Thyroid gland (tissue), 4 donors: ENCODE measurements at regions not wholly inside any gene's neighbourhood (a gene's known extent, or its start where the extent isn't known, plus 50 kb on each side); places are given as distances from the start of the nearest gene placed in this dataset.

ENCODE experiments used
- DNase-seq, 2 donors: peaks; one replicate each; pipeline ENCODE4 v3.0.0-alpha.2; 2019
- H3K27ac ChIP-seq, 3 donors: fragments of 200-600 bp; sonication (generic); 1 replicate in 2 of 3; 2 replicates in 1 of 3; pipeline ENCODE4 v1.5.1; 2016 to 2019; ENCODE audit warnings: mild to moderate bottlenecking in 1 of 3, moderate library complexity in 1 of 3
- H3K27me3 ChIP-seq: fragments of 200-600 bp; sonication (generic); one replicate; pipeline ENCODE4 v1.5.1; 2019
- H3K36me3 ChIP-seq, 2 donors: fragments of 200-600 bp; sonication (generic); one replicate each; pipeline ENCODE4 v1.5.1; 2016 to 2019
- H3K4me1 ChIP-seq, 2 donors: fragments of 200-600 bp; sonication (generic); one replicate each; pipeline ENCODE4 v1.5.1; 2017 to 2019
- H3K4me3 ChIP-seq, 3 donors: fragments of 200-600 bp; sonication (generic); replicated peaks in 1 of 3; 1 replicate in 2 of 3; 2 replicates in 1 of 3; pipeline ENCODE4 v1.5.1; 2016; ENCODE audit warnings: mild to moderate bottlenecking in 1 of 3
- H3K9me3 ChIP-seq: fragments of 200-600 bp; sonication (generic); one replicate; pipeline ENCODE4 v1.5.1; 2017
- POLR2A ChIP-seq, 2 donors: fragments of 450-650 bp; IDR thresholded peaks; one replicate each; pipeline ENCODE4 v1.6.1; 2017; ENCODE audit warnings: antibody characterized with exemption in 2 of 2, mild to moderate bottlenecking in 2 of 2, moderate library complexity in 1 of 2
- WGBS, 2 donors: methylation state at CpG; one replicate each; pipeline ENCODE4 v1.1.5; 2017; 5-methylcytosine and 5-hydroxymethylcytosine counted together
- intact Hi-C: fragments of 100-400 bp; cut with DNase I; formaldehyde crosslinking; loops from one replicate; pipeline ENCODE4 v1.15.1; 2023
- TF ChIP-seq, protein P1 (sequence below), 6 experiments: fragments of 200-600 bp in 3 of 6; fragments of 450-650 bp in 3 of 6; sonication (generic) in 3 of 6; IDR thresholded peaks; one replicate each; pipeline ENCODE4 v1.5.1; 2016 to 2019; ENCODE audit warnings: antibody characterized with exemption in 6 of 6, mild to moderate bottlenecking in 2 of 6, inconsistent platforms in 1 of 6, moderate library complexity in 1 of 6

DNA sequence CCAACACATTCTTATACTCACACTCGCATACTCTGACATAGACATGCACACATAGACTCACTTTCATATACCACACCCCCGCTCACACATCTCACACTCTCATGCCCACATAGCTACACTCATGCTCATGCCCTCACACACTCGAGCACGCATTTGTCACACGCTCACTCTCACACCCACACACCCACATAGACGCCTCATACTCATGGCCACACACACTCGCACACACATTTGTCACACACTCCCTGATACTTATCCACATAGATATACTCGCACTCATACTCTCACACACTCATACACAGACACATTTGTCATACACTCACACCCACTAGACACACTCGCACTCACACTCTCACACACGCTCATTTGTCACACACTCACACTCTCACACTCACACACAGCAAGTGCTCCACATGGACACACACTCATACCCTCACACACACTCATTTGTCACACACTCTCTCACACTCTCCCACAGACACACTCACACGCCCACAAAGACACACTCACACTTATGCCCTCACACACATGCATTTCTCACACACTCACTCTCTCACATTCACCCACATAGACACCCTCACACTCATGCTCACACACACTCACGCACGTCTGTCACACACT lies 50.9 kb downstream of the TNP1 start:
- no peaks in the 10 kb centered on the region for H3K36me3 ChIP-seq
- no peak for TF ChIP-seq POLR2A (IDR thresholded peaks at IDR 0.05)
- TF ChIP-seq, protein P1, sequence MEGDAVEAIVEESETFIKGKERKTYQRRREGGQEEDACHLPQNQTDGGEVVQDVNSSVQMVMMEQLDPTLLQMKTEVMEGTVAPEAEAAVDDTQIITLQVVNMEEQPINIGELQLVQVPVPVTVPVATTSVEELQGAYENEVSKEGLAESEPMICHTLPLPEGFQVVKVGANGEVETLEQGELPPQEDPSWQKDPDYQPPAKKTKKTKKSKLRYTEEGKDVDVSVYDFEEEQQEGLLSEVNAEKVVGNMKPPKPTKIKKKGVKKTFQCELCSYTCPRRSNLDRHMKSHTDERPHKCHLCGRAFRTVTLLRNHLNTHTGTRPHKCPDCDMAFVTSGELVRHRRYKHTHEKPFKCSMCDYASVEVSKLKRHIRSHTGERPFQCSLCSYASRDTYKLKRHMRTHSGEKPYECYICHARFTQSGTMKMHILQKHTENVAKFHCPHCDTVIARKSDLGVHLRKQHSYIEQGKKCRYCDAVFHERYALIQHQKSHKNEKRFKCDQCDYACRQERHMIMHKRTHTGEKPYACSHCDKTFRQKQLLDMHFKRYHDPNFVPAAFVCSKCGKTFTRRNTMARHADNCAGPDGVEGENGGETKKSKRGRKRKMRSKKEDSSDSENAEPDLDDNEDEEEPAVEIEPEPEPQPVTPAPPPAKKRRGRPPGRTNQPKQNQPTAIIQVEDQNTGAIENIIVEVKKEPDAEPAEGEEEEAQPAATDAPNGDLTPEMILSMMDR (IDR thresholded peaks at IDR 0.05) = no peak
- no peak for DNase-seq
- intact Hi-C loops = no loop called here
- peaks cover 7 to 10% of the 10 kb centered on the region in 2 donors for H3K4me1 ChIP-seq
- 92 to 93% methylated on average over 13 of the region's 13 CpGs for WGBS, 2 donors
- H3K4me3 ChIP-seq = no peak overlapping the region
- no peak overlapping the region for H3K27ac ChIP-seq
- no peaks in the 10 kb centered on the region for H3K9me3 ChIP-seq
- H3K27me3 ChIP-seq = no peaks in the 10 kb centered on the region

DNA sequence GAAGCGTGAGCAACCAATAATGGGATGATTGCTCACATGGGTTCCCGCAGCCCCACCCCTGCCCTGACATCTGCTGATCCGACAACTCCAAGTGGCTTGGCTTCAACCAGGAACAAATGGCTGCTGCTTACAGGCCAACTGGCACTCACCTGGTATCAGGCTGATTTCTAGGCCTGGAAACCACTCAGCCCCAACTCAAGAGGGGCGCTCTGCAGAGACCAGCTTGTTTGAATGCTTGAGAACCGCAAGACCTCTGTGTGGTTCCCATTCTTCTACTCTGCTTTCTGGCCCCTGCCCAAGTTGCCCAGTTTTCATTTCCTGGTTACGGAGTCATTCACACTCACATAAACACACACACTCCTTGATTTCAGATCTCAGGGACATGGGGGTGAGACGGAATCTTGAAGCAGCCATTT lies 52.0 kb downstream of the TNP1 start:
- Histone ChIP-seq H3K27ac (peak overlapping the region in 2 of 3 donors; percentile 18 to 26), H3K9me3 (no peaks in the 10 kb centered on the region), H3K4me1 (peaks cover 7 to 10% of the 10 kb centered on the region in 2 donors), H3K36me3 (no peaks in the 10 kb centered on the region), H3K27me3 (no peaks in the 10 kb centered on the region), H3K4me3 (no peak overlapping the region)
- 35 to 40% methylated on average over 7 of the region's 7 CpGs for WGBS, 2 donors
- intact Hi-C loops = no loop called here
- TF ChIP-seq POLR2A (IDR thresholded peaks at IDR 0.05) = no peak
- TF ChIP-seq, protein P1 (IDR thresholded peaks at IDR 0.05) = no peak
- peak; percentile 81 to 82 for DNase-seq

DNA sequence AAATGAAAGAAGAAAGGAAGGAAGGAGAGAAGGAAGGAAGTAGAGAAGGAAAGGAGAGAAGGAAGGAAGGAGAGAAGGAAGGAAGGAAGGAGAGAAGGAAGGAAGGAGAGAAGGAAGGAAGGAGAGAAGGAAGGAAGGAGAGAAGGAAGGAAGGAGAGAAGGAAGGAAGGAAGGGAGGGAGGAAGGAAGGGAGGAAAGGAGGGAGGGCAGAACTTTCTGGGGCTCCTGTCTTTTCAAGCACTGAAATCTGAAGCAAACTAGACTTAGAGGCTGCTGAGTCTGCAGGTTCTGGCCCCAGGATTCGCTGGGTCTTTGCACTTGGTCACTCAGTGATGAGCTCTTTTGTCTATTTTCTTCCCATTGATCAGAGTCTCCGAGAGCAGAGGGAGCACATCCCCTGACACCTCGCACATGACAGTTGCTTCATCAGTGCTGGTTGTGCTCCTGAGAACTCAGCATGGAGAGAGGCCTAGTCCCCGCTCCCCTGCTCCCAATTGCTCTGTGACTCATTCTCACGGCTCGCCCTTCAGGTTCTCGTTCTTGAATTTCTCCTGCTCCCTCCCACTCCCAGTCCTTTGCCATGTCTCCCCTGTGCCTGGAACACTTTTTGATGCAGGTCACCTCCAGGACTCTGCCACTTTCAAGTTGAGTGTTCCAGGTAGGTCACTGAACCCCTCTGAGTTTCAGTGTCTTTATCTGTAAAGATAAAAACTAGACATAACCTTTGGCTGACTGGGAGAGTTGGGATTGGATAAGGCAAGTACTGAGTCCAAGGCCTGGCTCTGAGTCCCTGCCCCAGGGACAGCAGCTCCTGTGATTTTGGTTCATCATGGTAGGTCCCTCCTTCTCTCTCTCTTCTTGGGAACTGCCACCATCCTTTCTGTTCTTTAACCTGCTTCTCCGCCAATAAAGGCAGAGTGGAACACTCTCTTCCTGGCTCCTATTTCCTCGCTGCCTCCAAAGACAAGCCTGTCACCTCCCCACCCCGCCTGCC lies 55.2 kb downstream of the TNP1 start:
- peaks cover 7 to 10% of the 10 kb centered on the region in 2 donors for H3K4me1 ChIP-seq
- H3K9me3 ChIP-seq = no peaks in the 10 kb centered on the region
- DNase-seq = no peak
- no peak overlapping the region for H3K4me3 ChIP-seq
- no peaks in the 10 kb centered on the region for H3K36me3 ChIP-seq
- no peak overlapping the region for H3K27ac ChIP-seq
- WGBS, 2 donors = 83 to 87% methylated on average over 10 of the region's 10 CpGs
- no peaks in the 10 kb centered on the region for H3K27me3 ChIP-seq
- intact Hi-C loops = no loop called here
- TF ChIP-seq, protein P1 (IDR thresholded peaks at IDR 0.05) = no peak
- TF ChIP-seq POLR2A (IDR thresholded peaks at IDR 0.05) = no peak

DNA sequence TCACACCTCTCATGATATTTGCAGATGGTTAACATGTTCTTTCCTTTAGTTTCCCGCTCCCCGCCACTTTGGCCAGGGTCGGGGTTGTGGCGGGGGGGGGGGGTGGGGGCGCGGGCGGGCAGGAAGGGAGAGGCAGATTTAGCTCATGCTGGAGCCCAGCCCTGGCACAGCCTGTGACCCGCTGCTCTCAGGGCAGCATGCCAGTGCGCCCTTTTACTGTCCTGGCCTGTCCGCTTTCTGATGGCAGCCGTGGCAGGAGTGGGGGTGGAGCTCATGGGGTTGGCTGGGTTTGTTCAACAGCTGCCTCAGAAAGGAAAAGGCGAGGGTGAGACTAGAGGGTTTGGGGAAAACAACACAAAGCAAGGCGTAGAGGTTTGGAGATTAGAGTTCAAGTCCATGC lies 56.1 kb downstream of the TNP1 start:
- Histone ChIP-seq H3K4me3 (no peak overlapping the region), H3K36me3 (no peaks in the 10 kb centered on the region), H3K27ac (no peak overlapping the region), H3K9me3 (no peaks in the 10 kb centered on the region), H3K27me3 (no peaks in the 10 kb centered on the region), H3K4me1 (peaks cover 7 to 10% of the 10 kb centered on the region in 2 donors)
- 73 to 76% methylated on average over 13 of the region's 13 CpGs for WGBS, 2 donors
- DNase-seq = peak in 1 of 2 donors; percentile 39
- intact Hi-C loops = no loop called here
- TF ChIP-seq, protein P1 (IDR thresholded peaks at IDR 0.05) = no peak
- no peak for TF ChIP-seq POLR2A (IDR thresholded peaks at IDR 0.05)
